NCI-H226 (cell line): ENCODE measurements at regions not wholly inside any gene's neighbourhood (a gene's known extent, or its start where the extent isn't known, plus 50 kb on each side); places are given as distances from the start of the nearest gene placed in this dataset.

Source experiments
- DNase-seq: peaks from one replicate; pipeline ENCODE4 v3.0.0-alpha.2; 2015

GRCh38 chr12:126488806-126489205 lies 1423.6 kb downstream of the AACS start:
- no peak for DNase-seq

DNA sequence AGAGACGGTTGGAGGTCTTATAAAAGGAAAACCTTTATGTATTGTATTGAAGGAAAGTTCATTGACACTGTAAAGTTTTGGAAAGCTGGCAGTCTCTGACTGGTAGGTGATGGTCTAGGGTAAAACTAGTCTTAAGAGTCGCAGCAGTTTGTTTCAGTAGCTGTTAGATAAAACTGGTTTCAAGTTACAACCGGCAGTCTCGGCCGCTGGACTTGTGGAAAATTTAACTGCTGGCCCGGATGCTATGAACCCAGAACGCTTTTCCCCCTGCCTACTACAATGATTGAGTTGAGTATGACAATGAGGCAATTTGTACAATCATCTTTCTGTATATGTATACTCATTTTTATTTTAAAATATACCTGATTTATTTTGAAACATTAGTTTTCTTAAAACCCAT lies 1426.9 kb downstream of the AACS start:
- DNase-seq, result no peak

GRCh38 chr12:126493366-126494108 lies 1428.3 kb downstream of the AACS start:
- DNase-seq, result no peak

- DNase-seq, result no peak
Measured at GRCh38 chr12:126496201-126496600, 1431.0 kb downstream of the AACS start.

DNA sequence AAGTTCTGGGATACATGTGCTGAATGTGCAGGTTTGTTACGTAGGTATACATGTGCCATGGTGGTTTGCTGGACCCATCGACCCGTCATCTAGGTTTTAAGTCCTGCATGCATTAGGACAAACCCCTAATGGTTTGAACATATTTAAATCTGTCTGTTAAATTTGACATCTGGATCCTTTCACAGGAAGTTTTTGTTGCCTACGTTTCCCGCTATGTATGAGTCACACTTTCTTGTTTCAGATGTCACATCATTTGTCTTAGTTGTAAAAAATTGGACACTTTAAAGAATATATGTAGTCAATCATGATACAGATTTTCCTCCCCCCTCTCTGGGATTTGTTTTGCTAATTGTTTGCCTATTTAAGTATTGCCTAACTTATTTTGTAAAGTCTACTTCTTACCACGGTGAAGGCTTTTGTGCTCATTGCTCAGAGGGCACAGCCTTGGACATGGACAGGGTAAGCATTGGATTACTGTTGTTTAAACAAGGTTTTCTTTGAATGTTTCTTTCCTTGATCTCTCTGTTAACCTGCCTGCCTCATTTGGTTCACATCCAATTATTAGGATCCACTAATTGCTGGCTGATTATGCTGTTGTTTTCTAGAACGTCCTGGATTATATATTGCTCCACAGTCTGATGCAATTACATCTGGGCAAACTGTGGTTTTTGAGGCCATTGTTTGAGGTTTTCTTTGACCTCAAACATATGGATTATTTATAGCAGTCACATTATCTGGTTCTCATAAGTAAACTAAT lies 1441.4 kb downstream of the AACS start:
- no peak for DNase-seq

DNA sequence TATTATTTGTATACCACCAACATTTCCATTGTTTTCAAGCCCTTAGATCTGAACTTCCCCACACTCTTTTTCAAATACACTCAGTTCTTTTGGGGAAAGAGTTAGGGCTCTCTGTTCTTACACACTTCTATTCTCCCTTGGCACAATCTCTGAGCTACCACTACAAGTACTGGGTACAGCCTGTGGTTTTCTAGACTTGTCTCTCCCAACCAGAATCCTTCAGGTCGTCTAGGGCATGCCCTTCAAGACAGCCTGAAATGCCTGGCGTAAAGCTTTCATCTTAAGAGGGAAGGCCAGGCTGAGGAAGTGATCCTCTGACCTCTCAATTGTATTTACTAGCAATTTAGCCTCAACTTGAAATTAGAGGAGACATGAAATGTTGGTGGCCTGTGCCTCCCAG lies 1442.0 kb downstream of the AACS start:
- no peak for DNase-seq

DNA sequence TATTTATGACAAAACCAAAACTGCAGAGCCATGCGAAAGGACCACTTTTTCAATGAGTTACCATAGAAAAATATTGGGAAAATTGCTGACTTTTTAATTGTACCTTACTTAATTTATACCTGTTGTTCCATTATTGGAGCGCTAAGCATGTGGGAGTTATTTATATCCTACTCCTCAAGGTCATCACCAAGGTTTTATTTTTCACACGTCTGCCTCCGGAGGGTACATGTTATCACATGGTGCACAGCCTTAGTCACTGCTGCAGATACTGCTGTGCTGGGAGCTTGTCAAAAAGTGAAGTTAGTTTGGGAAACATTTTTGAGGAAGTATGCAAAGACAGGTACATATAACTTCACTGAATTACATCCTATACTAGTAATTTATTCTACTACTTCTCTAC lies 1444.3 kb downstream of the AACS start:
- DNase-seq, result no peak

DNA sequence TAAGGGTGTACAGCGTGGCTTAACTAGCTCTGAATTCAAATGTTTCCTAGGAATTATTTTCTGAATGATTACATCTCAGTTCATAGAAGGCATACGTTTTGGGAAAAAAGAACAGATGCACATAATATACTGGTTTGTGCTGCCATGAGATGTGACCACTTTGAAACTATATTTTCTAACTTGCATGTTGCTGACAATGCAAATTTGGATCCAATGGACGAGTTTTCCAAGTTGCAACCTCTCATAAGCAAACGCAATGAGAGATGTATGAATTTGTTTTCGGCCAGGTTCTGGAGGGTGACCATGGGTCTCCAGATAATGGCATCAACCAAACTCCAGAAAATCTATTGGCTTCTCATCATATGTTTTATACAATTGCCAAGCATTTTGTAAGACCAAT lies 1445.4 kb downstream of the AACS start:
- no peak for DNase-seq

GRCh38 chr12:126512916-126513913 lies 1448.0 kb downstream of the AACS start:
- no peak for DNase-seq

DNA sequence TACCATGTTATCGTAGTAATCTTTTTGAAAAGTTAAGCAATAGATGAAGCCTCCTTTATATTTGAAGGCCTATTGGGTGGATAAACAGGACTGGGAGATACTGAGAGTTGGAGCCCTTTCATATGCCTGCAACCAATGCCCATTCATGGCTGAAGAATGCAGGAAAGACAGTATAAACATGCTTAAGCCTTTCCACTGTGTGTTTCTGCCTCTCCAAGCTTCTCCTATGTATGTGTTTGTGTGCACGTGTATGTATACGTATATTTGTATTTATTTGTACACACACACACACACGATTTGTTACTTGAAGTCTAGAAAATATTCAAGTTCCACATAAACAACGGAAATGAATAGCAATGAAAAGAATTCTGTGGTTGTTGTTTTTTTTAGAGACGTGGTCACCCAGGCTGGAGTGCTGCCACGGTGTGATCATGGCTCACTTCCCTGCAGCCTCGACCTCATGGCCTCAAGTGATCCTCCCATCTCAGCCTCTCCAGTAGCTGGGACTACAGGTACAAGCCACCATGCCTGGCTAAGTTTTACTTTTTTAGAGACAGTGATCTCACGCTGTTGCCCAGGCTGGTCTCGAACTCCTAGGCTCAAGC lies 1453.5 kb downstream of the AACS start:
- no peak for DNase-seq

GRCh38 chr12:126519833-126520232 lies 1454.6 kb downstream of the AACS start:
- no peak for DNase-seq

DNA sequence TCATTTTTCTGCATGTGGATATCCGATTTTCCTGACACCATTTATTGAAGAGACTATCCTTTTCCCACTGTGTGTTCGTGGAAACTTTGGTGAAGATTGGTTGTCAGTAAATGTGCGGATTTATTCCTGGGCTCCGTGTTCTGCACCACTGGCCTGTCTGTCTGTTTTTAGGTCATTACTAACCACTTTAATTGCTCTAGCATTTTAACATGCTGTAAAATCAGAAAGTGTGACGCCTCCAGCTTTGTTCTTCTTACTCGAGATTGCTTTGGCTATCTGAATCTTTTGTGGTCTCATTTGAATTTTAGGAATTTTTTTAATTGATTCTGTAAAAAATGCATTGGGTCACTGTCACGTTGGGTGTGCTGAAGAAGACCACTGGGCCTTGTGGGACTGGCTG lies 1458.7 kb downstream of the AACS start:
- no peak for DNase-seq

DNA sequence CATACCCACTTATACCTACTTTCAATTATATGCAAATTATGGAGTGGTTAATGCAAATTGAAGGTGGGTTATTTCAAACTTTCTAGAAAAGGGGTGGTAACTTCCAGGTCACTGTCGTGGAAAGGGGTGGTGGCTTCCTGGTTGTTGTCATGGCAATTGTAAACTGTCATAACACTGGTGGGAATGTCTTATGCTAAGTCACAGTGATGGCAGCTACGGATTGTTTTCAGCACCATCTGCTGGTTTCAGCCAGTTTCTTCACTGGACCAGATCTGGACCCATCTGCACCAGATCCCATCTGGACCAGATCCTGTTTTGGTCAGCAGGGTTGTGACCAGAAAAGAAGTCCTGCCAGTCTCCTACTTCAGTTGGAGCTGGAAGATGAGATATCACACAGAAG lies 1469.3 kb downstream of the AACS start:
- DNase-seq, result no peak

DNA sequence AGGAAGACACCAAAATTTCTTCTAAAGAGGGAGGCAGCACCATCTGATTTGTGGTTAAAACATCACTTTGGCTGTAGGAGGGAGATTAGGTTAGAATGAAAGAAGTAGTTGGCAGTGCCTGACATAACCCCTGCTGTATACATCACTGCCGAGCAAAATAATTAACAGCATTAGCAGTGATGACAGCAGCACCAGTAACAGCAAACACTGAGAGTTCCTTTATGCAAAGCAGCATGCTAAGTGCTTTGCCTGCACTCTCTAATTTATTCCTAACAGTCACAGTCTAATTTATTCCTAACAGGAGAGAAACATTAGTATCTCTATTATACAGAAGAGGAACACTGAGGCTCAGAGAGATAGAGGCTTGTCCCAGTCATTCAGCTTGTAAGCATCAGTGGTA lies 1469.7 kb downstream of the AACS start:
- DNase-seq, result no peak

- no peak for DNase-seq
Measured at GRCh38 chr12:126535971-126536370, 1470.7 kb downstream of the AACS start.

DNA sequence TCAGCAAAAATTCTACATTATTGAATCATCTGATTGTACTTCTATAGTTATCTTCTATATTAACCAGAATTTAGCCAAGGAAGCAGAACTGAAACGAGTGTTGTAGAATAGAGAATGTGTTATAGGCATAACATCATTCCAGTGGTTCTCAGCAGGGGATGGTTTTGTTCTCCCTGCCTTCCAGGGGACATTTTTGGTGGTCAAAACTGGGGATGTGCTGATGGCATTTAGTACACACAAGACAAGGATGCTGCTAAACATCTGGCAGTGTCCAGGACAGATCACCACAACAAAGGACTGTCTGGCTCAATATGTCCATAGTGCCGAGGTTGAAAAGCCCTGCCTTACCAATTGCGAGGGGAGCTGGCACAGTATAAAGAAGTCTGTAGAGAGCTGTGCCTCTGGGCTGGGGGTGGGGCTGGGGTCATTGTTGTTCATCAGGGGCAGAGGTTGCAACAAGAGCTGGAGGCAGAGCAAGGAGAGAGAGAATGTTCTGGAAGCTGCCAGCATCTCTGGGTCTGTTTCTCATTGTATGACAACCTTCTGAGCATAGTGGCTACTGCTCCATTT lies 1472.8 kb downstream of the AACS start:
- DNase-seq, result no peak

DNA sequence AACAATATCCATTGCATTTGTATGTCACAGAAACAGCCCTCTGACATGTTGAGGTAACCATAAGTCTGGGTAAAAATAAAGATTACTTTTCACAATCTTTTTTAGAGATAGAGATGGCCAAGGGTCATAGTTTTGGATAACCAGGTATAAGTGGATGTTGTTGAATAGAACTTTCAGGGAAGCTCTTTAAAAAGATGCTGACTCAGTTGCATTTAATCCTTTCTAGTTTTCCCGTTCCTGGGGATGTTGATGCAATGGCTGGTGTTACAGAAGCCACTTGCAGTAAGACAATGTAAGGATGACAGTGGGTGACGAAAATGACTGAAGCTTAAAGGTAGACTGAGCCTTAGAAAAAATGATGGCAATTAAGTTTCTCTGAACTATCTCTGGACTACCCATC lies 1473.7 kb downstream of the AACS start:
- no peak for DNase-seq

- no peak for DNase-seq
Measured at GRCh38 chr12:126545411-126545810, 1480.2 kb downstream of the AACS start.

- no peak for DNase-seq
Measured at GRCh38 chr12:126547905-126548304, 1482.7 kb downstream of the AACS start.

GRCh38 chr12:126551869-126552268 lies 1486.6 kb downstream of the AACS start:
- no peak for DNase-seq

DNA sequence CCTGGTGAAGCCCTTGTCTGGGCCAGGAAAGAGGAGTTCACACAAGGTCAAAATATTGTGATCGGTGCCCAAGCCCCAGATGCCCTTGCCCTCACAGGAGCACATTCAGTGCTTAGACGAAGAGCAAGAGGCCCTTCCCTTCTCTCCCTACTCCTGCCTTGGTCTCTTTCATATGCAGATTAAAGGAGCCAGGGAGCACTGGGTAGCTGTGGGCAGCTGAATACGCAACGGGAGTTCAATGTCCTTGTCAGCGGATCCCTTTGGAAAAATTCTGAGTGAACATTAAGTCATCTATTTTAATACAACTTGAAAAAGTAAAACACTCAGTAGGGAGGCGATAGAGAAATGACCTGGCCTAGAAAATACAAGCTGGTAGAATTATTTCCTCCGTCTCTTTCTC lies 1489.4 kb downstream of the AACS start:
- no peak for DNase-seq

DNA sequence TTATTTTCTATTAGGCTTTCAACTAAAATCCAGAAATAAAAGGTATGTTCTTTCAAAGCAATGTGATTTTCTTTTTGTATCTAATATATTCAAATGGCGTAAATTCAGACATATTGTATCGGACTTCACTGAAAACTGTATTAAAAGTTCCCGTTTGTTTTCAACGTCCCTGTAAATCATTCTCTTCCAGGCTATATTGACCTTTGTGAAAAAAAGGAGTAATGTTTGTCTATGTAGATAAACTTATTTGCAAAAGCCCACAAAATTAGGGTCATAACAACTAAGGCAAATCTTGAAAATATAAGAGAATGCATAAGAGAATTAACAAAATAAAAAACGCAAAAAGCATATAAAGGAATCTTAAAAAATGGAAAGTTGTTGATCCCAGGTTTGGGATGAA lies 1492.4 kb downstream of the AACS start:
- no peak for DNase-seq

- no peak for DNase-seq
Measured at GRCh38 chr12:126558219-126558618, 1493.0 kb downstream of the AACS start.
